GM21529 (cell line): ENCODE measurements at regions not wholly inside any gene's neighbourhood (a gene's known extent, or its start where the extent isn't known, plus 50 kb on each side); places are given as distances from the start of the nearest gene placed in this dataset.
A peak's percentile ranks its signal among the peaks of the same experiment; 100 is the strongest.

Source experiments
- ATAC-seq: cut with Tn5 transposase; IDR thresholded peaks from one replicate; pipeline ENCODE4 v1.9.1; 2021; ENCODE audit not compliant: unreplicated experiment

DNA sequence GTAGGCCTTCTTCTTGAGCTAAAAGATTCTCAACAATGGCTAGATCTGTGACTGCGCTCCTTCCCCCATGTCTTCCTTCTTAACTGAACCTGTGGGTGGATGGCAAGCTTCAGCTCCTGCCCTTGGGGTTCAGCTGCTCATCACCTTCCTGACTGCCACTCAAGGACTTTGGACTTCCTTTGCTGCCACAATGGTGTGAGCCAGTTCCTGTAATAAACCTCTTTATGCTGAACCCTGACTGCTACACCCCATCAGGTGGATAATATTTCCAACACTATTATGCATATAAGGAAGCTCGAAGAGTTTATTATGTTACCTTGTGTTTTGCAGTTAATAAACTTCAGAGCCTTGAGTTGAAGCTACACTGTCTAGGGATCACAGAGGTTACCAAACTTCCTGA, 208.9 kb upstream of the SLC10A2 start:
- ATAC-seq, result no peak

DNA sequence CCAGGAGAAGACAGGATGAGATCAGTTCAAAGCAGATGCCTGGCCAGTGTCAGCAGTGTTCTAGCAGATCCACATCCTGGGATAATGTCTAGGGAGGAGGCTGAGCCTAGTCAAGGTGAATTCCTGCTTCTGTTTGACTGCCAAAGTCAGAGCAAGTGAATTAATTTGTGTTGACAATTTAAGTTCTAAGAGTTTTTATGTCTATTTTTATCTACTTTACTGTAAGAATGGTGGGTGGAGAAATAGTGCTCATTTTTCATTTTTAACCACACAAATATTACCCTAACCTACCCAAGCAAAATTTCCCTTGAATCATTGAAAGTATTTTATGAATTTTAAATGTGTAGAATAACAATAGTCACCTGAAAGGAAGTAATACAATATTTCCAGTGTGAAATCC, 207.6 kb upstream of the SLC10A2 start:
- no peak for ATAC-seq

GRCh38 chr13:103272770-103273169, 206.6 kb upstream of the SLC10A2 start:
- ATAC-seq, result no peak

DNA sequence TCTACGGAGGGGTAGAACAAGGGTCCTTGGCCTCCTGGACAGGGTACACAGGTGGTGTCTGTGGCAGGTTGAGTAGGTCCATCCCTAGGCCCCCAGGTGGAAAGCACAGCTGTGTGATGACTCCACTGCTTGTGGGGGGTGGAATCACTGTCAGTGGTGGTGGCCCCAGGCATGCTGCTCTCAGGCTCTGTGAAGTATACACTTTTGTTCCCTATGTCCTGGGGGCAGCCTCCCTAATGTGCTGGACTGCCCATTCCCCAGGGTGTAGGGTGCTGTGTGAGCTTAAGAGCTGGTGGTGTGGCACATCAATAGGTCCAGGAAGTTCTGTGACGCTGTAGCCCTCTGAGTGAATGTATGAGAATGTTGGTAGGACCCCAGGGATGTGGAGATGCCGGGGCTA, 197.2 kb upstream of the SLC10A2 start:
- no peak for ATAC-seq

DNA sequence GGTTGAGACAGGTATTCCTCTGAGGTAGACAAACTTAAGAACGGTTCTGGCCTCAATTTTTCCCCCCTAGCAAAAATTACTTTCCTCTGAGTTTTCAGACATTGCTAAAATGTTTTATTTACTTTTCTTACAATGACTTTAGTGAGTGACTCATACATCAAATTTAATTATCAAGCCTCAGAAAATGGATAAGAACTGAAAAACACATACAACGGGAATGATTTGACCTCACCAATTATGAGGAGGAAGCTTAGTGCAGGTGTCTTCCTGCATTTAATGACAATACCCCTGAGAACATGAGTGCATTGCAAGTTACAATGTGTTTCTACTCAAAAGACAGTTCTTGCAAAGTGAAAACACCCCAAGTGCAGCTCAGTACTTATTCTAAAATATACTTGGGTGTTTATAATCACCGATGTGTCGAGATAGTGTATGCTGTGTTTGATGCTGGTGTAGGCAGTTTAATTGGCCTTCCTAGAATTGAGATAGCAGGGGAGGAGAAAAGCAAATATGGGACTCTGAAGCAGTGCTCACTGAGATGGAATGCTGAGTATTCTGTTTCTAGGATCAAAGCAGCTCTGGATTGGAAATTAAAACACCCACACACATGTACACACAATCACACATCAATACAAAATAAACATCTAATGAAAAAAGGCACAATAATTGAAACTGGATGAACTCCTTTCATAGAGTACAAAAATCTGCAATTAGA, 189.5 kb upstream of the SLC10A2 start:
- ATAC-seq, result no peak

- ATAC-seq, result no peak
Observed at GRCh38 chr13:103250071-103250470, 183.9 kb upstream of the SLC10A2 start.

DNA sequence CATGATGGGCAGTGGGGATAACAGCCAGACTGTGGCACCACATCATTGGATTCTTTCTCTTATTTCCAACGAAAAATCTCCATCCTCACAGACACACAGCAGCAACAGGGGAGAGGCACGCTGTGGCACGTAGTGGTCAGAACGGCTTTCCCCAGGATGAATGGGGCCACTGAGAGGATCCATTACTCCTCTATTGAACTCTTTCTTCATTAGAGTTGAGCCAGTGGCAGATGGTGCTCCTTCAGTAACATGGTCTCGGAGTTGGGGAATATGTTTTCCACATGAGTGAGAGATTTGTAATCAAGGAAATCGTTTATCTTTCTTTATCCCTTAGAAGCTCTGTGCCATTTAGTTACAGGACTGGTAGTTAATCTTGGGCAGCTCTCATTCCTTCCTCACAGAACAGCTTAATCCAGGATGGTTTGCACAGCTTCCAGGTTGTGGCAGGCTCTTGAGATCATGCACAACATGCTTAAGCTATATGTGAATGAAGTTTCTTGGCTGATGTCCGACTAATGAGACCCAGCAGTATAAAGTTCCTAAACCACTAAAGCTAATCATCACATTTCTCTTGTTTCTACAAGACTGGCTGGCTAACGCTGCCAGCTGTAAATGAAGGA, 180.5 kb upstream of the SLC10A2 start:
- no peak for ATAC-seq

GRCh38 chr13:103243495-103243894, 177.3 kb upstream of the SLC10A2 start:
- no peak for ATAC-seq

DNA sequence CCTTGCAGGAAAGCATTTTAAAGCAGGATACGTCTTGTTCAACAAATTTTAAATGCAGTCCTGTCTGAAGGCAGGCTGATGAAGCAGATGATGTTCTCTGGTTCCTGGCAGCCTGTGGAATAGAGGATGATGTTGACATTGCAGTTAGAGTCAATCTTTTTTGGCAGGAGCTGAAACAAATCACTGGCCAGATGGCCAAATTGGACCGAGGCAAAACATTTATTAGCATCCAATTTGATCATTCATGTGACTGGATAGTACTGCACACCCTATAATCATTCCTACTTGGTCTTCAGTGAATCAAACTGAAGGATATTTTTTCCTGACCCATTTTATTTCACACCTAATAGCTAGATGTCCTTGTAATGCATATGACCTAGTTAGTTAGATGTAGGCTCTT, 172.2 kb upstream of the SLC10A2 start:
- ATAC-seq, result no peak

GRCh38 chr13:103236213-103236612, 170.0 kb upstream of the SLC10A2 start:
- ATAC-seq, result no peak

- peak; percentile 49 for ATAC-seq
Observed at GRCh38 chr13:103229674-103230073, 163.5 kb upstream of the SLC10A2 start.

- ATAC-seq, result no peak
Observed at GRCh38 chr13:103224804-103225203, 158.6 kb upstream of the SLC10A2 start.

DNA sequence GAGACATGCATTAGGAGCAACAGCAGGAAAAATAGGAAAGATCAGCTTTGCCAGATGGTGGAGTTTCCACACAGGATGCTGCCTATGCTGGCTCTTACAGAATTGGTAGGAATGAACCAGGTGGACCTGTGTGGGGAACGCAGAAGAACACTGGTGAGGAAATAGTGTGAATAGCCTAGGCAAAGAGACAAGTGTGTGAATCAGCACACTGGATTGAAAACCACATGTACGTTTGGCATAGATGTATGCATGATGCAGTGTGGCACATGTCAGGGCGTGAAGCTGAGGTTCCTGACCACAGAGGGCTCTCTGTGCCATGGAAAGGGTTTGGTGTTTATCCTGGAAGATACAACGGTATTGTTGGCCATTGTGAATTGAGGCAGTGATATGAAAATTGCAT, 156.5 kb upstream of the SLC10A2 start:
- ATAC-seq, result no peak

GRCh38 chr13:103218253-103218652, 152.0 kb upstream of the SLC10A2 start:
- no peak for ATAC-seq

DNA sequence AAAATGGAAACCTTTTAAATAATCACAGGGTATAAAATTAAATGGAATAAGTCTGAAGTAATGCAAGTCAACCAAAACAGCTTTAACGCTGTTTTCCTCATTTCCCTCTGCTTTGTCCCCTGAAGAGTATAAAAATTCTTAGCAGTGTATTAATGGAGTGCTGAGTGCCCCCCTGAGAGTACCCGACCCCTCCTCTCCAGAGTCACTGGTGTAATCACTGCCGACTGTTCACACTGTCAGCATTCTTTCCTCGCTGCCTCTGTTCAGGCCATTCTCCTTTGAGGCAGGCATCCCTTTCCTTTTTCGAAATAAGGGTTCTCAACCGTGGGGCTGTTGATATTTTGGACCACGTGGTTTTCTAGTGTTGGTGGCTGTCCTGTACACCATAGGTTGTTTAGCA, 146.9 kb upstream of the SLC10A2 start:
- no peak for ATAC-seq

GRCh38 chr13:103210348-103210747, 144.1 kb upstream of the SLC10A2 start:
- no peak for ATAC-seq

DNA sequence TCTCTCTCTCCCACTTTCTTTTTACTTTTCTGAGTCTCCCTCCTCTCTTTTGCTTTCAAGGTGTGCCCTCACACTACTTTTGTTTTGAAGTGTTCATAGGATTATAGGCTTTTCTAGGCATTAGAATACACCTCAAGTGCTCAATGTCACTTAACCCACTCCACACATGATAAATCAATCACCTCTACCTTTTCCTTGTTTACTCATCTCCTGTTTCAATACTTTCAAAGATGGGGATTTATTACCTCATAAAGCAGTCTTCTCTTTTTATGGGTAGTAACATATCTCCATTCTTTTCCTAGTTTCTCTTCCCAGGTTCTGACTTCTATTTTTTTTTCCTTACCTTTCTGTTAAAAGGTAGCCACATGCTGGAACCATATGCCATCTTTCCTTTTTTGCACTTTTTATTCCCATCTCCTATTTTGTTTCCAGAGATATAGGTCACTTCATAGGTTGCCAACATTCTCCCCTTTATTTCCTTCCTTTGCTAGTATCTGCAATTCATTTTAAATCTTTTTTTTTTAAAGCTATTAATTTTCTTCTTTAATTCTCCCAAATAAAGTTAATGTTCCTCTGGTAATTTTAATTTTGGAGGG, 137.6 kb upstream of the SLC10A2 start:
- ATAC-seq, result no peak

DNA sequence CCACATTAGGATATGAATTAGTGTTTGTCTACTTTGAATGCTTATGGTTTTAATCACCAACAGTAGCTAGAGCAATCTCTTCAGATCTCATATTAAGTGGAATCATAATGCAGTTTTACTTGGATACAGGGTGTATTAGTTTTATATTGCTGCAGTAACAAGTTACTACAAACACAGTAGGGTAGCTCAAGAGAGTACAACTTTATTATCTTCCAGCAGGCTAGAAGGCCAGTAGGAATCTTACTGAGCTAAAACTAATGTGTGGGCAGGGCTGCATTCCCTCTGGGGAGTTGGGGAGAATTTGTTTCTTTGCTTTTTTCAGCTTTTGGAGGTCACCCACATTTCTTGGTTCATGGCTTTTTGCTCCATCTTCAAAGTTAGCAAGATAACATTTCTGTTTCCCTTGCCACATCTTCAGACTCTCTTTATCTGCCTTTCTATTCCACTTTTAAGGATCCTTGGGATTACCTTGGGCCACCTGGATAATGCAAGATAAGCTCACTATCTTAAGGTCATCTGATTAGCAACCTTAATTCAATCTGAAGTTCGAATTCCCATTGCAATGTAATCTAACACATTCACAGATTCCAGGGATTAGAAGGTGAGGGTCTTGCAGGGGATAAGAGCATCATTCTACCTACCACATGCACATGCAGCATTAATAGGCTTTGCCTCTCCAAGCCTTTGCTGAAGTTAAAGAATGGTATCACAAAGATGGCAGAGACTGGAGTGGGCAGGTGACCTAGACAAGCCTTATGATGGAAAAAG, 134.1 kb upstream of the SLC10A2 start:
- ATAC-seq, result no peak

DNA sequence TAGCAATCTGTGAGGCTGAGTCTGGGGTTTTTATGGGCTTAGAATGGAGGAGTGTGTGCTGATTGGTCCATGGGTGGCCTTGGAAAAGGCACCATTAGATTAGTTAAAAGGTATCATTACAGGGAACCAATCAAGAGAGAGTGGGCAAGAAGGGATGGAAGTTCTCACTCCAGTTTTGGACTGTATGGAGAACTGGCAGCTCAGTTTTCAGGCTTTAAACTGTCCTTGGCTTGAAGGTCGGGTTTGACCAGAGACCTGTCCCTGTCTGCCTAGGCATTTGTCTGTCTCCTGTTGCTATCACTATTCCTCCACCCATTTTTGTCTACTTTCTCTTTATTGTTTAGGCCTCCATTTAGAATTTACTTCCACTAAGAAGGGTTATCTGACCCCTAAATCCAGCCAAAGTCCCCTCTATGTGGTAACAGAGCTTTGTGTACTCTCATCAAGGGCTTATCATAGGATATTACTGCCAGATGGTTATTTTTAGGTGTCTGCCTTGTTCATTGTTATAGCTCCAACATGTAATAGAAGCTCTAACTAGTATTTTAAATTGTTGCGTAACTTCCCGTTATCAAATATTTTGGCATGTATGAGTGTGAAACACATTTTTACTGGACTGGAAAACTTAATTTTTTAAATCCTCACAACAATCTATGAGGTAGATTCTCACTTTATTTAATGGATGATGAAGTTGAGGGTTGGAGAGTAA, 133.3 kb upstream of the SLC10A2 start:
- no peak for ATAC-seq

GRCh38 chr13:103196356-103196755, 130.1 kb upstream of the SLC10A2 start:
- no peak for ATAC-seq

DNA sequence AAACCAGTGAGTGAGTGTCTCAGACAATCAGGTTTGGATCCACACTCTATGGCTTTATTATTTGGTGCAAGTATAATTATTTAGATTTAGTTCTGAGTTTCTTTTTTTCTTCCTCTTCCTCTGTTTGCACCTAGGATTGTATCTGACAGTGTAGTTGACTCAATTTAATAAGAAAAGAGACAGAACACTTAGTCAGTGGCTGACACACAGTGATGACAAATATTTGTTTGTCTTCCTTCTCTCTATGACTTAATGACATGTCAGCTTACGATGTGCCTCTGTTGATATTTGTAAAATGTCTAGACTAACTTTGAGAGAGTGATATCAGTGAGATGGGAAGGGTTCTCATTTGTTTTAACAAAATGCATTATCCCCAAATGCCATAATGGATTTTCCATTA, 129.5 kb upstream of the SLC10A2 start:
- no peak for ATAC-seq
